H9 (cell line): ENCODE measurements at regions not wholly inside any gene's neighbourhood (a gene's known extent, or its start where the extent isn't known, plus 50 kb on each side); places are given as distances from the start of the nearest gene placed in this dataset.

Source experiments
- DNase-seq: peaks from one replicate; pipeline ENCODE4 v3.0.0-alpha.2; 2017
- H2AFZ ChIP-seq: one replicate; pipeline ENCODE4 v1.6.1; 2013; ENCODE audit warnings: mild to moderate bottlenecking, low read length, control low read depth, moderate library complexity
- H2AK5ac ChIP-seq: 2 replicates; pipeline ENCODE4 v1.6.1; 2013; ENCODE audit warnings: low read length, control low read depth, mixed read lengths; ENCODE audit not compliant: insufficient read length
- H2BK120ac ChIP-seq: one replicate; pipeline ENCODE4 v1.6.1; 2013; ENCODE audit warnings: low read depth, mild to moderate bottlenecking, low read length, control low read depth, inconsistent platforms; ENCODE audit not compliant: poor library complexity, severe bottlenecking
- H2BK12ac ChIP-seq: 2 replicates; pipeline ENCODE4 v1.6.1; 2013; ENCODE audit warnings: low read length, control low read depth, mixed read lengths, low read depth; ENCODE audit not compliant: insufficient read length
- H2BK15ac ChIP-seq: 2 replicates; pipeline ENCODE4 v1.6.1; 2013; ENCODE audit warnings: low read depth, low read length, control low read depth
- H2BK20ac ChIP-seq: one replicate; pipeline ENCODE4 v1.6.1; 2013; ENCODE audit warnings: low read depth, mild to moderate bottlenecking, low read length, control low read depth, inconsistent platforms; ENCODE audit not compliant: poor library complexity, severe bottlenecking
- H2BK5ac ChIP-seq: 2 replicates; pipeline ENCODE4 v1.6.1; 2013; ENCODE audit warnings: low read length, control low read depth, mixed read lengths; ENCODE audit not compliant: insufficient read length
- H3K14ac ChIP-seq: 2 replicates; pipeline ENCODE4 v1.6.1; 2013; ENCODE audit warnings: low read length, control low read depth; ENCODE audit not compliant: insufficient read depth
- H3K18ac ChIP-seq: 2 replicates; pipeline ENCODE4 v1.6.1; 2013; ENCODE audit warnings: low read depth, mild to moderate bottlenecking, mixed read lengths, low read length, control low read depth; ENCODE audit not compliant: insufficient read length
- H3K23ac ChIP-seq: 2 replicates; pipeline ENCODE4 v1.6.1; 2013; ENCODE audit warnings: low read length, control low read depth, mixed read lengths, low read depth; ENCODE audit not compliant: insufficient read length
- H3K23me2 ChIP-seq: 2 replicates; pipeline ENCODE4 v1.6.1; 2013; ENCODE audit warnings: low read depth, mild to moderate bottlenecking, mixed read lengths, low read length, control low read depth; ENCODE audit not compliant: insufficient read length, poor library complexity, severe bottlenecking
- H3K27ac ChIP-seq: 2 replicates; pipeline ENCODE4 v1.5.1; 2013; ENCODE audit warnings: low read length, control low read depth, mixed read lengths, low read depth; ENCODE audit not compliant: insufficient read length
- H3K27me3 ChIP-seq: 2 replicates; pipeline ENCODE4 v1.6.1; 2013; ENCODE audit warnings: low read length, control low read depth, inconsistent platforms; ENCODE audit not compliant: insufficient read depth
- H3K4ac ChIP-seq: 2 replicates; pipeline ENCODE4 v1.6.1; 2013; ENCODE audit warnings: low read depth, mild to moderate bottlenecking, control low read depth, inconsistent platforms, low read length, moderate library complexity
- H3K4me1 ChIP-seq: 2 replicates; pipeline ENCODE4 v1.6.1; 2013; ENCODE audit warnings: low read length, control low read depth, inconsistent platforms; ENCODE audit not compliant: insufficient read depth
- H3K4me2 ChIP-seq: 2 replicates; pipeline ENCODE4 v1.6.1; 2013; ENCODE audit warnings: low read length, control low read depth, mixed read lengths; ENCODE audit not compliant: insufficient read length, insufficient read depth
- H3K56ac ChIP-seq: 2 replicates; pipeline ENCODE4 v1.6.1; 2013; ENCODE audit warnings: low read depth, mild to moderate bottlenecking, mixed read lengths, low read length, control low read depth; ENCODE audit not compliant: insufficient read length
- H3K79me1 ChIP-seq: 2 replicates; pipeline ENCODE4 v1.6.1; 2013; ENCODE audit warnings: low read depth, mild to moderate bottlenecking, moderate library complexity, low read length, control low read depth, inconsistent platforms; ENCODE audit not compliant: insufficient read depth, poor library complexity, severe bottlenecking
- H3K79me2 ChIP-seq: 2 replicates; pipeline ENCODE4 v1.6.1; 2013; ENCODE audit warnings: low read length, control low read depth, inconsistent platforms; ENCODE audit not compliant: insufficient read depth
- H3K9ac ChIP-seq: 2 replicates; pipeline ENCODE4 v1.6.1; 2013; ENCODE audit warnings: low read length, control low read depth, mixed read lengths; ENCODE audit not compliant: insufficient read length; ENCODE audit errors: extremely low read depth
- H3K9me3 ChIP-seq: one replicate; pipeline ENCODE4 v1.6.1; 2013; ENCODE audit warnings: low read depth, low read length, inconsistent platforms; ENCODE audit not compliant: control insufficient read depth
- H3T11ph ChIP-seq: one replicate; pipeline ENCODE4 v1.6.1; 2013; ENCODE audit warnings: mild to moderate bottlenecking, low read length, control low read depth, inconsistent platforms
- H4K20me1 ChIP-seq: one replicate; pipeline ENCODE4 v1.6.1; 2013; ENCODE audit not compliant: control insufficient read depth, insufficient read length, insufficient read depth
- H4K5ac ChIP-seq: 2 replicates; pipeline ENCODE4 v1.6.1; 2013; ENCODE audit warnings: low read depth, mild to moderate bottlenecking, mixed read lengths, low read length, control low read depth; ENCODE audit not compliant: insufficient read length
- H4K8ac ChIP-seq: replicated peaks from 2 replicates; pipeline ENCODE4 v1.6.1; 2013; ENCODE audit warnings: low read length, control low read depth, mixed read lengths, low read depth; ENCODE audit not compliant: insufficient read length
- H4K91ac ChIP-seq: 2 replicates; pipeline ENCODE4 v1.6.1; 2013; ENCODE audit warnings: low read depth, mild to moderate bottlenecking, moderate library complexity, mixed read lengths, low read length, control low read depth; ENCODE audit not compliant: insufficient read length
- H3K27ac Mint-ChIP-seq, 3 experiments: 2 replicates in 2 of 3; 3 replicates in 1 of 3; pipeline ENCODE4 v1.8.0; 2020 to 2021; ENCODE audit warnings: mixed read lengths in 3 of 3, mild to moderate bottlenecking in 1 of 3, moderate library complexity in 1 of 3
- H3K27me3 Mint-ChIP-seq: 2 replicates; pipeline ENCODE4 v1.8.0; 2021; ENCODE audit warnings: low read depth, mild to moderate bottlenecking, moderate library complexity, mixed read lengths
- H3K36me3 Mint-ChIP-seq, 3 experiments: 2 replicates in 2 of 3; 3 replicates in 1 of 3; pipeline ENCODE4 v1.8.0; 2020 to 2021; ENCODE audit warnings: low read depth in 3 of 3, mixed read lengths in 3 of 3; ENCODE audit not compliant: insufficient read depth in 1 of 3
- H3K4me1 Mint-ChIP-seq, 2 experiments: 2 replicates each; pipeline ENCODE4 v1.8.0; 2020; ENCODE audit warnings: mixed read lengths in 2 of 2
- H3K4me3 Mint-ChIP-seq, 2 experiments: 2 replicates in 1 of 2; 3 replicates in 1 of 2; pipeline ENCODE4 v1.8.0; 2020 to 2021; ENCODE audit warnings: mild to moderate bottlenecking in 2 of 2, mixed read lengths in 2 of 2, moderate library complexity in 1 of 2
- H3K9me3 Mint-ChIP-seq, 2 experiments: 2 replicates in 1 of 2; 3 replicates in 1 of 2; pipeline ENCODE4 v1.8.0; 2020; ENCODE audit warnings: mild to moderate bottlenecking in 2 of 2, mixed read lengths in 2 of 2, moderate library complexity in 1 of 2
- WGBS: extraction: QIAGEN DNeasy Blood & Tissue Kit; methylation state at CpG from one replicate; pipeline ENCODE4 v1.1.7; 2013; ENCODE audit warnings: missing lambda C conversion rate, low lambda C conversion rate, mixed read lengths; ENCODE audit not compliant: insufficient read length; ENCODE audit errors: extremely low coverage; 5-methylcytosine and 5-hydroxymethylcytosine counted together
- TF ChIP-seq, protein P1 (sequence below): fragments of 200-600 bp; sonication (generic); conservative IDR thresholded peaks from 3 replicates; pipeline ENCODE4 v1.8.0; 2021; ENCODE audit warnings: antibody characterized with exemption, mild to moderate bottlenecking

DNA sequence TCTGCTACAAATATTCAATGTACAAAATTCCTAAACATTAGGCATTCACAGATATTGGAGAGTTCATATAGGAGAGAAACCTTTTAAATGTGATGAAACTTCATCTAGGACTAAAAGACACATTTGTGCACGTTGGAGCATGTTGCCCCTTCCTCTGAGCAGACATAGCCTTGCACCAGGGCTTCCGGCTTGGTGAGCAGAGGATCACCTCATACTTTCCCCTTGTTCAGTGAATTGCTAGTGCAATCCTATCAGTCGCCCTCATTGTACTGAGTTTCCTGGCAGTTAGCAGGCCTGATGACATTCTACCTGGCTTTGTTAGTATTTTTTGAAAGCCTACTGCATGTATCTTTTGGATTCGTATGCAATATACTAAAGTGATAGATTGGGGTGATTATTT lies 466.2 kb downstream of the SPRY1 start:
- Histone ChIP-seq H2BK120ac (no peak overlapping the region), H3K79me1 (no peaks in the 10 kb centered on the region), H3K4me1 (no peaks in the 10 kb centered on the region; the same call in 1 of the 2 replicates), H3K9me3 (no peaks in the 10 kb centered on the region), H2AFZ (no peak overlapping the region), H3K23ac (no peak overlapping the region), H2BK15ac (no peak overlapping the region), H3K4ac (no peak overlapping the region), H3K56ac (no peak overlapping the region), H4K20me1 (no peaks in the 10 kb centered on the region), H2BK5ac (no peak overlapping the region), H3K18ac (no peak overlapping the region), H3T11ph (no peak overlapping the region), H4K91ac (no peak overlapping the region), H3K14ac (no peak overlapping the region), H2BK12ac (no peak overlapping the region), H3K27ac (no peak overlapping the region), H2AK5ac (no peak overlapping the region), H3K9ac (no peak overlapping the region), H4K8ac (no peak overlapping the region), H3K27me3 (no peaks in the 10 kb centered on the region), H4K5ac (no peak overlapping the region), H3K4me2 (no peak overlapping the region), H3K79me2 (no peaks in the 10 kb centered on the region), H2BK20ac (no peak overlapping the region), H3K23me2 (no peaks in the 10 kb centered on the region)
- DNase-seq = no peak
- WGBS = no CpG with 5 or more reads among the region's 4 CpGs
- Mint-ChIP-seq H3K9me3 (peaks cover 0 to under 1% of the 10 kb centered on the region in 2 experiments; a peak in 1 of 5 replicates), H3K27ac (no peak overlapping the region), H3K4me1 (peaks cover 6 to 12% of the 10 kb centered on the region in 2 experiments; a peak in 3 of 4 replicates), H3K4me3 (no peak overlapping the region), H3K27me3 (no peaks in the 10 kb centered on the region), H3K36me3 (no peaks in the 10 kb centered on the region)
- TF ChIP-seq, protein P1, sequence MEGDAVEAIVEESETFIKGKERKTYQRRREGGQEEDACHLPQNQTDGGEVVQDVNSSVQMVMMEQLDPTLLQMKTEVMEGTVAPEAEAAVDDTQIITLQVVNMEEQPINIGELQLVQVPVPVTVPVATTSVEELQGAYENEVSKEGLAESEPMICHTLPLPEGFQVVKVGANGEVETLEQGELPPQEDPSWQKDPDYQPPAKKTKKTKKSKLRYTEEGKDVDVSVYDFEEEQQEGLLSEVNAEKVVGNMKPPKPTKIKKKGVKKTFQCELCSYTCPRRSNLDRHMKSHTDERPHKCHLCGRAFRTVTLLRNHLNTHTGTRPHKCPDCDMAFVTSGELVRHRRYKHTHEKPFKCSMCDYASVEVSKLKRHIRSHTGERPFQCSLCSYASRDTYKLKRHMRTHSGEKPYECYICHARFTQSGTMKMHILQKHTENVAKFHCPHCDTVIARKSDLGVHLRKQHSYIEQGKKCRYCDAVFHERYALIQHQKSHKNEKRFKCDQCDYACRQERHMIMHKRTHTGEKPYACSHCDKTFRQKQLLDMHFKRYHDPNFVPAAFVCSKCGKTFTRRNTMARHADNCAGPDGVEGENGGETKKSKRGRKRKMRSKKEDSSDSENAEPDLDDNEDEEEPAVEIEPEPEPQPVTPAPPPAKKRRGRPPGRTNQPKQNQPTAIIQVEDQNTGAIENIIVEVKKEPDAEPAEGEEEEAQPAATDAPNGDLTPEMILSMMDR = no peak
